Ishikawa (cell line): ENCODE measurements at regions not wholly inside any gene's neighbourhood (a gene's known extent, or its start where the extent isn't known, plus 50 kb on each side); places are given as distances from the start of the nearest gene placed in this dataset.

Experiments
- CEBPB ChIP-seq: IDR thresholded peaks from 2 replicates; pipeline ENCODE4 v1.6.1; 2012
- CREB1 ChIP-seq: IDR thresholded peaks from 2 replicates; pipeline ENCODE4 v1.6.1; 2012; ENCODE audit warnings: low read depth
- EGR1 ChIP-seq: IDR thresholded peaks from 2 replicates; pipeline ENCODE4 v1.6.1; 2012
- EP300 ChIP-seq: IDR thresholded peaks from 2 replicates; pipeline ENCODE4 v1.6.1; 2012; ENCODE audit warnings: borderline replicate concordance
- FOXM1 ChIP-seq: IDR thresholded peaks from 2 replicates; pipeline ENCODE4 v1.6.1; 2012; ENCODE audit warnings: low read depth, borderline replicate concordance
- NFIC ChIP-seq: IDR thresholded peaks from 2 replicates; pipeline ENCODE4 v1.6.1; 2012
- RAD21 ChIP-seq: IDR thresholded peaks from 2 replicates; pipeline ENCODE4 v1.6.1; 2012; ENCODE audit warnings: low read depth
- REST ChIP-seq: IDR thresholded peaks from 2 replicates; pipeline ENCODE4 v1.6.1; 2012; ENCODE audit warnings: low read depth, mild to moderate bottlenecking
- TAF1 ChIP-seq: IDR thresholded peaks from 2 replicates; pipeline ENCODE4 v1.6.1; 2012; ENCODE audit warnings: low read depth, mild to moderate bottlenecking
- TCF12 ChIP-seq: IDR thresholded peaks from 2 replicates; pipeline ENCODE4 v1.6.1; 2012; ENCODE audit warnings: low read depth
- TEAD4 ChIP-seq: IDR thresholded peaks from 2 replicates; pipeline ENCODE4 v1.6.1; 2012
- USF1 ChIP-seq: IDR thresholded peaks from 2 replicates; pipeline ENCODE4 v1.6.1; 2012
- YY1 ChIP-seq: IDR thresholded peaks from 2 replicates; pipeline ENCODE4 v1.6.1; 2012; ENCODE audit warnings: low read depth
- ZBTB7A ChIP-seq: IDR thresholded peaks from 2 replicates; pipeline ENCODE4 v1.6.1; 2012; ENCODE audit warnings: low read depth
- TF ChIP-seq, protein P1 (sequence below): IDR thresholded peaks from 2 replicates; pipeline ENCODE4 v1.6.1; 2012

DNA sequence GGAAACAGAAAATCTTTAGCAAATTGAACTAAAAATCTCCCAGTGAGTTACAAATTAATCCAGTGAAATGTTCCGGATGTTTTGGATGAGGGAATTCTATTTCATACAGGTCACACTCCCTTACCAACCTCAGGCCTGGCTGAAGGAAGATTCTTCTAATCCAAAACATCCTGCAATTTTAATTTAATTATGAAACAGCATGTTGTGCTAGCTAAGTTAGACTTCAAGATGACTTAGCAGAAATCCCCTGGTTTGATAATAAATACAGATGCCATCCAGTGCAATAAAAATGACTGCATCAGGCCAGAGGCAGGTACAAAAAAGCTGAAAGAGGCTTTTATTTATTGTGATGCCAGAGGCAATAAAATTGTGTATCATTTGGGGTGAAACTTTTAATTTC is 96.7 kb upstream of the CLDN10 start:
- no peak for TF ChIP-seq USF1
- no peak for TF ChIP-seq TCF12
- TF ChIP-seq RAD21, result no peak
- no peak for TF ChIP-seq TAF1
- TF ChIP-seq YY1, result no peak
- no peak for TF ChIP-seq CREB1

DNA sequence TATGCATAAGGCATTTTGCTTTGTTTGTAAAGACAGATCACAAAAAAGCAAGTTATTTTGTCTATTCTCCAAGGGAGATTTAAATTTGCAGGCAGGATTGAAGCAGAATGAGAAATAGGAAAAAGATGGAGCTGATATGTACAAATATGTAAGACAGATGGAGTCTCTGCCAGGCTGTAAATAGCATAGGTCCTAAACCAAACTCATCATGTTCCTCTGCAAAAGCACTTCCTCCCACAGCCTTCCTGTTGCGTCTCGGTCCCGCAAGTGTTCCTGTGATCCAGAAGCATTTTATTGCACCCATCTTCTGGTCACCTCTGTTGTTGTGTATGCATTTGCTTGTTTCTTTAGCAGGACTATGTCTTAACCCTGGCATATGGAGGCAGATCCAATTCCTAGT is 95.7 kb upstream of the CLDN10 start:
- TF ChIP-seq ZBTB7A, result no peak

DNA sequence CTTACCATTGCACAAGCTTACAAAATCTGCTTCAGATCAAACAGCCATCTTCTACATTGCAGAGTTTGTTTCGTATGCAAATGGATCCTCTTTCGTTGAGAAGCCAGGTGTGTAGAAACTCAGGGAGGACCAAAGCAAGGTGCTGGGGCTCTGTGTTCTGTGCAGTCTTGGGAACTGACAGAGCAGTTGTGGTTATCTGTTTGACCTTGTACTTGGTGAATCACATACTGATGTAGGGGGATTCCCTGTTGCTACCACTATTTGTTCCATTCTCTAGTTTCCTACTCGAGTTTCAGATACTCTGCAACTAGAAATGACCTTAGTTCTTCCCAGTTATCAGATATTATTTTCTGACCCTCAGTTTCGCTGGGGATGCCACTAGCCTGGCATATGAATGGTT is 95.2 kb upstream of the CLDN10 start:
- TF ChIP-seq TCF12 (no peak), TEAD4 (no peak), USF1 (no peak), CREB1 (no peak), TAF1 (no peak), ZBTB7A (no peak), EGR1 (no peak), YY1 (no peak)

DNA sequence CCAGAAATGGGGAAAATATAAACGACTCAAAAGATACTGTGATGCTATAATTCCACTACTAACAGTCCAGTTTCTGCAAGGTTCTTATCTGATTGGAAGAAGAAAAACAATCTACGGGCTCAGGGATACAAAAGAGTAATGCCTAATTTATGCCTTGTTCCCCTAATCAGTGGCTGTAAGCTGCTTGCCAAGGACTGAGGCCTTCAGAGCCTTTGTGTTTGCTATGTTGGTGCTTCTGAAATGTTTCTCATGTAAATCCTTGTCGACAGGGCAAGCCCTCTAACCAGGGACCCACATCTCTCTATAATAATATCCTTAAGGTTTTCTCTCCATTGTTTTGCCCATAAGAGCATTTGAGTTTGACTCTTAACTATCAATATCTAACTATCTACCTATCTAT is 89.7 kb upstream of the CLDN10 start:
- TF ChIP-seq USF1 (no peak), ZBTB7A (no peak), REST (no peak), CEBPB (no peak), TAF1 (no peak), TCF12 (no peak), YY1 (no peak), EP300 (no peak), NFIC (no peak), EGR1 (no peak), CREB1 (no peak), FOXM1 (no peak), TEAD4 (no peak), RAD21 (no peak)
- TF ChIP-seq, protein P1, sequence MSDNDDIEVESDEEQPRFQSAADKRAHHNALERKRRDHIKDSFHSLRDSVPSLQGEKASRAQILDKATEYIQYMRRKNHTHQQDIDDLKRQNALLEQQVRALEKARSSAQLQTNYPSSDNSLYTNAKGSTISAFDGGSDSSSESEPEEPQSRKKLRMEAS, result no peak

DNA sequence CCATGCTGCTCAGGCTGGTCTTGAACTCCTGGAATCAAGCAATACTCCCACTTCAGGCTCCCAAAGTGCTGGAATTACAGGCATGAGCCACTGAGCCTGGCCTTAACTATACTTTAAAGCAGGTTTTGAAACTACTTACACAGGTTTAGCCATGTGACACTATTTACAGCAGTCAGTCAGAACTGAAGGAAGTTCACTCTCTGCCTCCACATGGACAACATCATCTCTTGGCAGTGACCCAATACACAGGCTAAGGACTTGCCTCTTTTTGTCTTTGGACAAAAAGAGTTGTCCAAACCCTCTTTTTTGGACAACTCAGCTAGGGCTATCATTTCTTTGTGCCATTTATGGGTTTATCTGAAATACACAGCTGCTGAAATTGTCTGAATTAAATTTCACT is 89.0 kb upstream of the CLDN10 start:
- TF ChIP-seq CREB1 (no peak), NFIC (no peak), TEAD4 (no peak), EP300 (no peak), CEBPB (no peak), RAD21 (no peak), YY1 (no peak), FOXM1 (no peak), ZBTB7A (no peak), USF1 (no peak), TCF12 (no peak), REST (no peak), TAF1 (no peak)
- TF ChIP-seq, protein P1, result no peak

GRCh38 chr13:95470574-95471366 is 81.8 kb upstream of the CLDN10 start:
- TF ChIP-seq TEAD4 (no peak), REST (no peak), NFIC (no peak), FOXM1 (no peak), CEBPB (no peak), EGR1 (no peak), TCF12 (no peak)
- TF ChIP-seq, protein P1, result no peak
